ENCODE measurements at regions not wholly inside any gene's neighbourhood (a gene's known extent, or its start where the extent isn't known, plus 50 kb on each side); places are given as distances from the start of the nearest gene placed in this dataset.

- TF ChIP-seq PRDM4 (CRISPR knock-in tag; IDR thresholded peaks at IDR 0.05; ENCODE audit: borderline replicate concordance), result no peak
- no peak for TF ChIP-seq ZNF326 (CRISPR knock-in tag; IDR thresholded peaks at IDR 0.05; ENCODE audit: borderline replicate concordance)
- TF ChIP-seq ZBTB21 (CRISPR knock-in tag; IDR thresholded peaks at IDR 0.05), result no peak
- TF ChIP-seq CHCHD3 (CRISPR knock-in tag; IDR thresholded peaks at IDR 0.05), result no peak
- no peak for TF ChIP-seq ZNF772 (CRISPR knock-in tag; IDR thresholded peaks at IDR 0.05)
- no peak for TF ChIP-seq BCL3 (CRISPR knock-in tag; IDR thresholded peaks at IDR 0.05)
- TF ChIP-seq TERF1 (CRISPR knock-in tag; IDR thresholded peaks at IDR 0.05), result no peak
- TF ChIP-seq NR3C1 (CRISPR knock-in tag; IDR thresholded peaks at IDR 0.05), result no peak
- TF ChIP-seq ZBTB1 (CRISPR knock-in tag; IDR thresholded peaks at IDR 0.05; ENCODE audit: borderline replicate concordance), result no peak
- no peak for TF ChIP-seq PPARG (CRISPR knock-in tag; conservative IDR thresholded peaks at IDR 0.05)
- no peak for TF ChIP-seq ZNF513 (CRISPR knock-in tag; conservative IDR thresholded peaks at IDR 0.05)
- TF ChIP-seq DBP (CRISPR knock-in tag; IDR thresholded peaks at IDR 0.05; ENCODE audit: not compliant biosample characterization), result no peak
- no peak for TF ChIP-seq KAT7 (CRISPR knock-in tag; IDR thresholded peaks at IDR 0.05; ENCODE audit: borderline replicate concordance)
- TF ChIP-seq HDAC6 (IDR thresholded peaks at IDR 0.05; ENCODE audit: low read depth, low read length), result no peak
- TF ChIP-seq AGO1 (IDR thresholded peaks at IDR 0.05; ENCODE audit: low read depth, low read length, poor library complexity, severe bottlenecking), result no peak
- no peak for TF ChIP-seq JUNB (CRISPR knock-in tag; IDR thresholded peaks at IDR 0.05; ENCODE audit: borderline replicate concordance)
- TF ChIP-seq ELF4 (CRISPR knock-in tag; IDR thresholded peaks at IDR 0.05; ENCODE audit: borderline replicate concordance), result no peak
- no peak for TF ChIP-seq ZNF749 (CRISPR knock-in tag; IDR thresholded peaks at IDR 0.05; ENCODE audit: borderline replicate concordance)
- no peak for TF ChIP-seq GPN1 (CRISPR knock-in tag; IDR thresholded peaks at IDR 0.05; ENCODE audit: borderline replicate concordance)
- TF ChIP-seq ZNF317 (CRISPR knock-in tag; IDR thresholded peaks at IDR 0.05), result no peak
- TF ChIP-seq ZNF672 (CRISPR knock-in tag; IDR thresholded peaks at IDR 0.05), result no peak
- no peak for TF ChIP-seq ZNF713 (CRISPR knock-in tag; IDR thresholded peaks at IDR 0.05)
Observed at GRCh38 chr2:21422724-21423522, 299.2 kb downstream of the TDRD15 start (continued).

Data from HepG2 (cell line).